Stimulated activated memory B cell treated with anti-CD40 and anti-IgM and Interleukin-4, amounts not matched to agents 10 μg/mL and 1 μg/mL and 100 μg/mL, for 72 hours (primary cell): ENCODE measurements at regions not wholly inside any gene's neighbourhood (a gene's known extent, or its start where the extent isn't known, plus 50 kb on each side); places are given as distances from the start of the nearest gene placed in this dataset.
A peak's percentile ranks its signal among the peaks of the same experiment; 100 is the strongest.

Source experiments
- ATAC-seq: fragments of 150-1000 bp; cut with Tn5 transposase; 2 replicates; pipeline ENCODE4 v1.10.0; 2021
- H3K27ac Mint-ChIP-seq: one replicate; pipeline ENCODE4 v1.8.0; 2022; ENCODE audit warnings: mild to moderate bottlenecking, mixed read lengths
- H3K27me3 Mint-ChIP-seq: one replicate; pipeline ENCODE4 v1.8.0; 2022; ENCODE audit warnings: mixed read lengths
- H3K36me3 Mint-ChIP-seq: one replicate; pipeline ENCODE4 v1.8.0; 2022; ENCODE audit warnings: mixed read lengths
- H3K4me1 Mint-ChIP-seq: one replicate; pipeline ENCODE4 v1.8.0; 2022; ENCODE audit warnings: mixed read lengths
- H3K4me3 Mint-ChIP-seq: one replicate; pipeline ENCODE4 v1.8.0; 2022; ENCODE audit warnings: mild to moderate bottlenecking, moderate library complexity, mixed read lengths
- H3K9me3 Mint-ChIP-seq: one replicate; pipeline ENCODE4 v1.8.0; 2022; ENCODE audit warnings: mixed read lengths

DNA sequence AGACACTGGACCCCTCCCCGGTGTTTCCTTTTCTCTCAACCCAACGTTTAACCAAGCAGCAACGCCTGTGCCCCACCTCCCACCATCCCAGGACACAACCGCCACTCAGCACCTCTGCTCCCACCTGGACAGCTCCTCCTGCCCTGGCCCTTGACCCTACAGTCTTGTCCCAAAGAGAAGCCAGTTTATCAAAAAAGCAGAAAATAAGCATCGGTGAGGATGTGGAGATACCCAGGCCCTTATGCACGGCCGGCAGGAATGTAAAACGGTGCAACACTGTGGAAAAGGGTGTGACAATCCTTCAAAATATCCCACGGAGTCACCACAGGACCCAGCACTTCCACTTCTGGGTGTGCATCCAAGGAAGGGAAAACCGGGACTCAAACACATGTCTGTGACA is 176.2 kb upstream of the RNF32 start:
- Mint-ChIP-seq H3K27me3 (no peaks in the 10 kb centered on the region), H3K9me3 (peaks cover 5% of the 10 kb centered on the region), H3K27ac (no peak overlapping the region), H3K4me3 (no peak overlapping the region), H3K36me3 (no peaks in the 10 kb centered on the region), H3K4me1 (no peaks in the 10 kb centered on the region)
- peak; percentile 4 for ATAC-seq

DNA sequence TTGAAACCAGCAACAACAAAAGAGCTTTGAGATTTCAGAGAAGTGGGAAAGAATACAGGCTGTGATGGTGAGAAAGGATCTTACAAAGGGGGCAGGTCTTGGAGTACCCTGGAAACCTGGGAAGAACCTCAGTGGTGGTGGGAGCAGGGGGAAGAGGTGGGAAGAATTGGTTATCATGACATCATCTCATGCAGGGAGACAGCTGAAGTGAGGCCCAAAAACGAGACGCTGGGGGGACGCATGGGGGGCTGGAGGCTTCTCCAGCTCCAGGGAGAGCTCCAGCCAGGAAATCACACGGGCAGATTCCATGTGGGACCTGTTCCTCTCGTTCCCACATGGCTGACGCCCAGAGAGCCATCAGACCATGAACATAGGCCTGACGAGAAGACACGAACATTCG is 177.3 kb upstream of the RNF32 start:
- H3K36me3 Mint-ChIP-seq, result no peaks in the 10 kb centered on the region
- H3K4me3 Mint-ChIP-seq, result no peak overlapping the region
- peaks cover 7% of the 10 kb centered on the region for H3K27me3 Mint-ChIP-seq
- no peak overlapping the region for H3K27ac Mint-ChIP-seq
- no peaks in the 10 kb centered on the region for H3K4me1 Mint-ChIP-seq
- no peak for ATAC-seq
- H3K9me3 Mint-ChIP-seq, result peaks cover 5% of the 10 kb centered on the region

DNA sequence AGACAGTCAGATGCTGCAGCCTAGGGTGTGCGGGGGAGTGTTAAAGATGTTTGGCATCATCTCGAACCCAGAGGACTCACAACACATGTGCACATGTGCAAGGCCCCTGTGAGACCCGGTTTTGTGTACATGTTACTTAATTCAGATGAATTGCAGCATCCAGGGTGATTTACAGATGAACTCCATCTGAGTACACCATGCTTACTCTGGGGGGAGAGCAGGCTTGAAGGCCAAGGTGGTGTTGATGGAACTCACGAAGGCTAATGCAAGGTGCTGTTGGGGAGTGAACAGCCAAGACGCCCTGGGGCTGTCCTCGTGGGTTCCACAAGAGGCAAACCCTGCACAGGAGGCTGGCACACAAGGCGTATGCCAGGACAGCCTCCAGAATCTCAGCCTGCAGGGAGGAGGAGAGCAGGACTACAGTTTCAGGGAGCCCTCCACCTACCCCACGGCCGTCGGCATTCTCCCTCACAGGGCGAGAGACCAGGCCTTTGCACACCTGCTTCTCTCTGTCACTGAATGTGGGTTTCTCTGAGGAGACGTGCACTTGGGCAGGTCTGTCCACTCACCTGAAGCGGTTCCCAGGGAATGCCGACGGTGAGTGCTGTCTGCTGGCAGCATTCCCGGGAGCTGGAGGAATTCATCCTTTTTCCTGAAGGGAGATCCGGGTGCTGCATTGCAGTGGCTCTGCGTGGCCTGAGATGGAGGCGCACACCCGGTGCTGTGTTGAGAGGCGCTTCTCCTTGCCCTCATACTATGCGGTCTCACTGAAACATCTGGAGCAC is 178.5 kb upstream of the RNF32 start:
- no peaks in the 10 kb centered on the region for H3K4me1 Mint-ChIP-seq
- no peak overlapping the region for H3K4me3 Mint-ChIP-seq
- peaks cover 5% of the 10 kb centered on the region for H3K9me3 Mint-ChIP-seq
- H3K36me3 Mint-ChIP-seq, result no peaks in the 10 kb centered on the region
- ATAC-seq, result no peak
- peaks cover 18% of the 10 kb centered on the region for H3K27me3 Mint-ChIP-seq
- H3K27ac Mint-ChIP-seq, result no peak overlapping the region

DNA sequence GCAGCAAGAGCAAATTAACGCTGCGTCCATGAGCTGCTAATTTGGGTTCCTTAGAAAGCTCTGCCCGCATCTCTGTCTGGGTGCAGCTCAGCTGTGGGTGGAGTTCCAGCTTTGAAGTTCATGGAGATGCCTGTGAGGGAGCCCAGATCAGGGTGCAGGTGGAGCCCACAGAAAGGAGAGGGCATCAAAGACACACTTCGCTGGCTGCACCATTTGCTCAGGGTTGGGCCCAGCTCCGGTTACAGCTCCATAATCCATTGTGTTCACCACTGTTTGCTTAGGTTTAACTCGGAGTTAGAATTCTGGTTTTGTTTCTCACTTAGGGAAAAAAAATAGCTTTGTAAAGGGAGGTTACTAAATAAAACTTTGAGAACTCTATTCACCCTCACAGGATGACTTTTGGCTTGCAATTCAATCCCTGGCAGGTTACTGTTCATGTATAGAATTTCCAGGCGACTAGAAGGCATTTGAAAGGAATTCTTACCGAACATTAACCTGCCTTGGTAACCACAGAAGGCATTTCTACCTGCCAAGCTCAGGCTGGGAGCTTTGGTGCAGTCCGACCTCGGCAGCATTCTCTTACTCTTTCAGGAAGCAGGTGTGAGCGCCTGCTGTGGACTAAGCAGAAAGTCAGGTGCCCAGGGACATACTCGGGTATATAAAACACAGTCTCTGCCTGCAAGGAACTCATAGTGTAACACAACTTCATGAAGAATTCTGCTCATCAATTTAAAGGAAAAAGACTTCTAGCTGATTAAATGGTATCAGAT is 179.5 kb upstream of the RNF32 start:
- Mint-ChIP-seq H3K4me1 (no peaks in the 10 kb centered on the region), H3K27me3 (peaks cover 22% of the 10 kb centered on the region), H3K9me3 (peaks cover 5% of the 10 kb centered on the region), H3K27ac (no peak overlapping the region), H3K36me3 (no peaks in the 10 kb centered on the region), H3K4me3 (no peak overlapping the region)
- no peak for ATAC-seq

DNA sequence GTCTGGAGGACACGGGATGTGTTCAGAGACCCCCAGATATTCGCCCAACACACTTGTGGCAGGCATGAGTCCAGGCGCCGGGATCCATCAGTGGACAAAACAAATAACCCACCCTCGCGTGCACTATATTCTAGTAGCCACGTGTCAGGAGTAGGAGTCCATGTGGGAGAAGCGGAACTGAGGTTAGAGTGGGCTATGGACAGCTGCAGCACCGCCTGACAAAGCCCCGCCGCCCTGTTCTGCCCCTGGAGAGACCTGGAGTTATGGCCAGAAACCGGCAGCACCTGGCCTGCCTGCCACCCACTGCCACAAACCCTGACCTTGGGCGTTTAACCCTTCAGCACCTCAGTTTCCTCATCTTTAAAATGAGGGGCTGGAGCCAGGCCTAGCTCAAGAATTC is 181.0 kb upstream of the RNF32 start:
- H3K4me1 Mint-ChIP-seq, result no peaks in the 10 kb centered on the region
- H3K27me3 Mint-ChIP-seq, result peaks cover 22% of the 10 kb centered on the region
- ATAC-seq, result no peak
- H3K9me3 Mint-ChIP-seq, result peaks cover 2% of the 10 kb centered on the region
- H3K36me3 Mint-ChIP-seq, result no peaks in the 10 kb centered on the region
- no peak overlapping the region for H3K4me3 Mint-ChIP-seq
- no peak overlapping the region for H3K27ac Mint-ChIP-seq

GRCh38 chr7:156459067-156459466 is 181.5 kb upstream of the RNF32 start:
- H3K36me3 Mint-ChIP-seq, result no peaks in the 10 kb centered on the region
- peaks cover 22% of the 10 kb centered on the region for H3K27me3 Mint-ChIP-seq
- H3K9me3 Mint-ChIP-seq, result no peaks in the 10 kb centered on the region
- no peak for ATAC-seq
- H3K27ac Mint-ChIP-seq, result no peak overlapping the region
- H3K4me3 Mint-ChIP-seq, result no peak overlapping the region
- H3K4me1 Mint-ChIP-seq, result no peaks in the 10 kb centered on the region

GRCh38 chr7:156458011-156458410 is 182.6 kb upstream of the RNF32 start:
- no peak for ATAC-seq
- Mint-ChIP-seq H3K27ac (no peak overlapping the region), H3K4me3 (no peak overlapping the region), H3K4me1 (no peaks in the 10 kb centered on the region), H3K36me3 (no peaks in the 10 kb centered on the region), H3K27me3 (peaks cover 22% of the 10 kb centered on the region), H3K9me3 (no peaks in the 10 kb centered on the region)

GRCh38 chr7:156456503-156457115 is 184.0 kb upstream of the RNF32 start:
- no peak overlapping the region for H3K4me3 Mint-ChIP-seq
- no peak for ATAC-seq

GRCh38 chr7:156456032-156456431 is 184.5 kb upstream of the RNF32 start:
- no peaks in the 10 kb centered on the region for H3K4me1 Mint-ChIP-seq
- H3K4me3 Mint-ChIP-seq, result no peak overlapping the region
- no peak overlapping the region for H3K27ac Mint-ChIP-seq
- ATAC-seq, result no peak
- no peaks in the 10 kb centered on the region for H3K9me3 Mint-ChIP-seq
- H3K27me3 Mint-ChIP-seq, result peaks cover 28% of the 10 kb centered on the region
- H3K36me3 Mint-ChIP-seq, result no peaks in the 10 kb centered on the region

More at GRCh38 chr7:156456503-156457115, 184.0 kb upstream of the RNF32 start:
- Mint-ChIP-seq H3K36me3 (no peaks in the 10 kb centered on the region), H3K4me1 (no peaks in the 10 kb centered on the region), H3K27me3 (peaks cover 28% of the 10 kb centered on the region), H3K27ac (no peak overlapping the region), H3K9me3 (no peaks in the 10 kb centered on the region)

DNA sequence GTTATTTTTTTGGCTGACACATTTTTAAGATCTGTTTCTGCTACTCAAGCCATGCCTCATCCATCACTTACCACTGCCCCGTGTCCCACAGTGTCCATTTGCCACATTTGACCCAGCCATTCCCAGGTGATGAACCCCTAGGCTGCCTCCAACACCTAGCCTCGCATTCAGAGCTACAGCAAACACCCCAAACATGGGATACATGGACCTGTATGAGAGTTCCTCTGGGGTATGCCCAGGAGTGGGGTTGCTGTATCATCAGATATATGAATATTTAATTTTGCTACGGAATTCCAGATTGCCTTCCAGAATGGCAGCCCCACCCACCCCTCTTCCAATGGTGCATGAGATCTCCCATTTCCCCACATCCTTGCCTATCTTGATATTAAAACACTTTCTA is 190.1 kb upstream of the RNF32 start:
- no peak overlapping the region for H3K27ac Mint-ChIP-seq
- H3K36me3 Mint-ChIP-seq, result no peaks in the 10 kb centered on the region
- H3K4me3 Mint-ChIP-seq, result no peak overlapping the region
- H3K9me3 Mint-ChIP-seq, result no peaks in the 10 kb centered on the region
- no peaks in the 10 kb centered on the region for H3K4me1 Mint-ChIP-seq
- ATAC-seq, result no peak
- H3K27me3 Mint-ChIP-seq, result peaks cover 6% of the 10 kb centered on the region

DNA sequence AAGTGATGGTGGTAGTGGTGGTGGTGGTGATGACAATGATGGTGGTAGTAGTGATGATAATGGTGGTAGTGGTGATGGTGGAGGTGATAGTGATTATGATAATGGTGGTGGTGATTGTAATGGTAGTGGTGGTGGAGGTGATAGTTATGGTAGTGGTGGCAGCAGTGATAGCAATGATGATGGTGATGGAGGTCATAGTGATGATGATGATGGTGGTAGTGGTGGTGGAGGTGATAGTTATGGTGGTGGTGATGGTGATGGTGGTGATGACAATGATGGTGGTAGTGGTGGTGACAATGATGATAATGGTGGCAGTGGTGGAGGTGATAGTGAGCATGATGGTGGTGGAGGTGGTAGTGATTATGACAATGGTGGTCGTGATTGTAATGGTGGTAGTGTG is 191.7 kb upstream of the RNF32 start:
- Mint-ChIP-seq H3K4me1 (no peaks in the 10 kb centered on the region), H3K9me3 (no peaks in the 10 kb centered on the region), H3K27me3 (peaks cover 7% of the 10 kb centered on the region), H3K4me3 (no peak overlapping the region), H3K27ac (no peak overlapping the region), H3K36me3 (no peaks in the 10 kb centered on the region)
- ATAC-seq, result no peak

DNA sequence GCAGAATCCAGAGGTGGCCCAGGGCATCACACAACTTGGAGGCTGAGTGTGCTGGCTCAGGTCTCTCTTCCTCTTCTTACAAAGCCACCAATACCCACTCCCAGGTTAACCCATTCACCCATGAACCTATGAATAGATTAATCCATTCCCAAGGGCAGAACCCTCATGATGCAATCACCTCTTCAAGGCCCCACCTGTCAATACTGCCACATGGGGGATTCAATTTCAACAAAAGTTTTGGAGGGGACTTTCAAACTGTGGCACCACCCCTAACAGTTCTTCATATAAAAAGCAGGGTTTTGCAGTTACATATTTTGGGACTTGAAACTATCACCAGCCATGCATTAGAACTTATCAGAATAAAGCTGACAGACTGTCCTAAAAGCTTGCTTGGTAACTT is 193.6 kb upstream of the RNF32 start:
- Mint-ChIP-seq H3K4me1 (no peaks in the 10 kb centered on the region), H3K27ac (no peak overlapping the region), H3K4me3 (no peak overlapping the region), H3K36me3 (no peaks in the 10 kb centered on the region), H3K9me3 (no peaks in the 10 kb centered on the region), H3K27me3 (peaks cover 11% of the 10 kb centered on the region)
- ATAC-seq, result no peak

DNA sequence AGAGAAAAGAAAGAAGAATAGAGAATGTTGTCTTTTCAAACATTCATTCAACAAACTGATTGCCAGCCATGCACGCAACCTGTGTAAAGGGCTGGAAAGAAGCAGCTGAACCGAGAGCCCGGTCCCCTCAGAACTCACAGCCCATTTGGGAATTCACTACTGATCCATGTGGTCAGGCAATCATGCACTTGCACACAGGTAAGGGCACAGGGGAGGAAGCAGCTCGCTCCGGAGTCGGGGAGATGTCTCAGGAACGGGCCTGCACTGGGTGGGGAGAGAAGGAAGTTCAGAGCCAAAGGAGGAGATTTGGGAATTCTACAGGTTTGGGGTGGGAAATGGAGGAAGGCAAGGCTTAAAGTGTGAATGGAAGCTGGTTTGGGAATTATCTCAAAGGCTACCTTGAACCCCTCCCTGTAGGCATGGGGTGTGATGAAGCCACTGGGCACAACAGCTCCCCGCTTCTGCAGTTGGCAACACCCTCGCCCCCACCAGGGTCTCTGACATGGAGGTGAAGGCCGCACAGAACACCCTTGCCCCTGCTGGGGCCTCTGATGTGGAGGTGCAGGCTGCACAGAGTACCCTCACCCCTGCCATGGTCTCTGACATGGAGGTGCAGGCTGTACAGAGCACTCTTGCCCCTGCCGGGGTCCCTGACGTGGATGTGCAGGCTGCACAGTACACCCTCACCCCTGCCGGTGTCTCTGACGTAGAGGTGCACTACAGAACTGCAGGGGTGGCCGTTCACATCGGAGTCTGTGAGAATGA is 194.4 kb upstream of the RNF32 start:
- no peak overlapping the region for H3K27ac Mint-ChIP-seq
- no peaks in the 10 kb centered on the region for H3K4me1 Mint-ChIP-seq
- H3K4me3 Mint-ChIP-seq, result no peak overlapping the region
- H3K9me3 Mint-ChIP-seq, result no peaks in the 10 kb centered on the region
- peaks cover 18% of the 10 kb centered on the region for H3K27me3 Mint-ChIP-seq
- no peaks in the 10 kb centered on the region for H3K36me3 Mint-ChIP-seq
- ATAC-seq, result peak; percentile 16

DNA sequence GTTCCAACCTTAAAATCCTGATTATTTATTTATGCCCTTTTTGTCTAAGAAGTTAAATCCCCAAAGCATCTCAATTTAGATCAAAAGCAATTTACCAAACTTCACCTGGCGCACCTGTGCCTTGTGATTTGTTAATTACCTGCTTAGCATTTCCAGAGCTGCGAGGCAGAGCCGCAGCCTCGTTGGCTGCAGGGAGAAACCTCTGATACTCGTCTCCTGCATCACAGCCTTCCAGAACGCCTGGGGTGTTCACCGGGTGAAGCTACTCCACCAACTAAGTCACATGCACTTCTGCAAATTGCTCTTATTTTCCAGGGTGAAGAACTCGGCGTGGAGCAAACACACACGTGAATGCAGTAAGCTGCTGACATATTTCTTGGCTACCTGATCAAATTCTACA is 198.1 kb upstream of the RNF32 start:
- Mint-ChIP-seq H3K4me3 (no peak overlapping the region), H3K9me3 (no peaks in the 10 kb centered on the region), H3K36me3 (no peaks in the 10 kb centered on the region), H3K4me1 (no peaks in the 10 kb centered on the region), H3K27me3 (peaks cover 28% of the 10 kb centered on the region), H3K27ac (no peak overlapping the region)
- no peak for ATAC-seq

DNA sequence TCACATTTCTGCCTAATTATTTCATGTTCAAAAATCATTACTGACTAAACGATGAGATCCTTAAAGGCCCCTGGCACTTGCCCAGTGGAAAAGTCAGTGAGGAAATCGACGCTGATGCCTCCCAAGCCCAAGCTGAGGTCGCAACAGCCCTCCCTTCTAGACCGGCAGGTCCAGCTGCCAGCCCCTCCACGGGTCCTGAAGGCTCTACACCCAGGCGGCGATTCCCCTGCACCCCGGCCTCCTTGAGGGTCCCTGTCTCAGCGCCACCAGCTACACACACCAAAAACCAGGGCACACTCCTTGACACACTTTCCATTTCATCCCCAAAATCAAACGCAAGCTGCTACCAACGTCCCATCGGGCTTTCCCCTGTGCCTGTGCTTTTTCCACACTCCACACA is 200.1 kb upstream of the RNF32 start:
- Mint-ChIP-seq H3K9me3 (no peaks in the 10 kb centered on the region), H3K27me3 (peaks cover 28% of the 10 kb centered on the region), H3K4me1 (no peaks in the 10 kb centered on the region), H3K4me3 (no peak overlapping the region), H3K36me3 (no peaks in the 10 kb centered on the region), H3K27ac (no peak overlapping the region)
- ATAC-seq, result no peak
